HUDEP-2 (cell line): ENCODE measurements at regions not wholly inside any gene's neighbourhood (a gene's known extent, or its start where the extent isn't known, plus 50 kb on each side); places are given as distances from the start of the nearest gene placed in this dataset.
"Not testable (repeated sequence)": the region's sequence is repeated elsewhere in the genome, so short reads cannot be mapped to it uniquely, and the experiment has no call there.

Source experiments
- DNase-seq, 76 experiments: peaks; one replicate each; lab custom pipeline; 2025; ENCODE audit not compliant: unreplicated experiment in 76 of 76; lab: John Stamatoyannopoulos, UW

DNA sequence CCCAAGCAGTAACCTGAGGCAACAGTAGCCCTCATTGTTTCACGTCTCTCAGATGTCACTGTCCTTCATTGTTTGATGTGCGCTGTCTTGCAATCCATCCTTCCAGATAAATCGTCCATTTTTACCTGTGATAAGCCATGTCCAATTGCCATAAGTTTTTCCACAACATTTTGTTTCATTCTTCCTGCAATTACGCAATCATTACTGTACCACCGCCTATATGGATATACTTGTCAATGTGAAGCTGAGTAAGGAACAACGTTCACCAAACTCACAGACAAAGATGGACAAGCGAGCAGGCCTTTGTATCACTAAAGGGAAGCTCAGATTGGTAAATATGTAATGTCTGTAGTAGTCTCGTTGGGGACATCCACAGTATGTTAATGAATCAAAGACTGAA is 452.5 kb upstream of the NDN start:
- DNase-seq, result not testable (repeated sequence)

DNA sequence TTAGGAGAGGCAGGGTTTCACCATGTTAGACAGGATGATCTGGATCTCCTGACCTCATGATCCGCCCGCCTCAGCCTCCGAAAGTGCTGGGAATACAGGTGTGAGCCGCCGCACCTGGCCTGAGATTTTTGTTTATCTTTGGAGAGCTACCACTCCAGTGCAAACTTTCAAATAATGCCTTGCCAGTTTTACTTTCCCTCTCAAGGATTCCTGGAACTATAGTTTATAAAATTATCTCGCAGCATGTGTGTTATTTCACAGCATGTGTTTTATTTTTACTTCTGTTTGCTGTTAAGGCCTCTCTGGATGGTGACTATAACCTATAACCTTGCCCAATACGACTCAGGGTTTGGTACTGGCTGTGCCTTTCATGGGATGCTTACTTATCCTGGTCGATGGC is 458.0 kb upstream of the NDN start:
- DNase-seq, result not testable (repeated sequence)

DNA sequence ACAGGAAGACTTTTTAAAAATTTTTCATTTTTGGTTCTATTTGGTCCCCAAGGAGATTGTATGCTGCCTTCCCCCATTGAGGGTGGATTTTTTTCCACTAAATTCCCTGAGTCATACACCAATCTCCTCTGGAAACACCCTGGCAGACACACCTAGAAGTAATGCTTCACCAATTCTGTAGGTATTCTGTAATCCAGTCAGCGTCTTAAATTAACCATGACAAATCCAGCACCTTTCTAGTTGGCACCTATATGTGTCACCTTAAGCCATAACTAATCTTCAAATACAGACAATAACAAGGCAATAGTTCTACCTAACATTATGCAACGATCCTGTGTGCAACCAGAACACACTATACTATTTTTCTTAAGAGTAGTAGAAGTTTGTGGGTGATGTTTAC is 459.1 kb upstream of the NDN start:
- no peak for DNase-seq

DNA sequence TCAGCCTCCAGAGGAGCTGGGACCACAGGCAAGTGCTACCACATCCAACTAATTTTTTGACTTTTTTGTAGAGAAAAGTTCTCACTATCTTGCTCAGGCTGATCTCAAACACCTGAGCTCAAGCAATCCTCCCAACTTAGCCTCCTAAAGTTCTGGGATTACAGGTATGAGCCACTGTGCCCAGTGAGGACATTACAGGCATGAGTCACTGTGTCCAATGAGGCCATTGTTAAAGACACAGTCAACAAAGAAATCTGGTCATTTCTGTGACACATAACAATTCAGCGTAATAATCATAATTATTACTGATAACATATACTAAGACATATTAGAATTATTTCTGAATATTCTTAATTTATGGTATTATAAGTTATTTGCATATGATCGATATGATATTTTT is 463.4 kb upstream of the NDN start:
- no peak for DNase-seq

DNA sequence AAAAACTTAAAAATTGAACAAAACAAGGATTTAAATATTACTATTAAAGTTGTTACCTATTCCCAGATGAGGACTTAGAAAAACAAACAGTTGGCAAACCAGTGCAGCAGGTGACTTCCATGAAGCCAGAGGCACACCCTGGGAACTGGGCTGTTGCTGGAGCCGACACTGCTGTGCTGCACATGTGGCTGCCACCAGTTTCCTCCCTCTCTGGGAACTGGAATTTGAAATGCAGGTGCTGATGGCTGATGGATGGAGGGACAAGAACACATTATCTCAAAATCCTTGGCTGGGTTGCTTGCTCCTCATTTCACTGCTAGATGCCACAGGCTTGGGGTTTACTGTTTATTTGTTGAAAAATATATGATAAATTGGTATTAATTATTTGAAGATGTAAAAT is 471.2 kb upstream of the NDN start:
- DNase-seq, result not testable (repeated sequence)

DNA sequence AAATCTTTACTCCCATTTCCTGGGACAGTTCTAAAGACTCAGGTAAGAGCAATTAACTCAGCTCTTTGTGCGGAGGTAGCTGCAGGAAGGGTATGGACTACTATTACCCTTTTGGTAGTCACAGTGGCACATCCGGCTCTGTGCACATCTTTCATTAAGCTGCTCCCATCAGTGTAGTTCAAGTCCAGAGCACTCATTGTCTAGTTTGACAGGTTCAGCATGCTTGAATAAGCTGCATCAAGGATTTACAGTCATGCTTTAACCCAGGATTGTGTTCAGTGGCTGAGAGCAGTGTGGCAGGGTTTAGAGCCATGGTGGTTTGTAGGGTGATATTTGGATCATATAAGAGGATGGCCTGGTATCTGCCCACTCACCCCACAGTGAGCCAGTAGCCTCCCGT is 478.4 kb upstream of the NDN start:
- not testable (repeated sequence) for DNase-seq

DNA sequence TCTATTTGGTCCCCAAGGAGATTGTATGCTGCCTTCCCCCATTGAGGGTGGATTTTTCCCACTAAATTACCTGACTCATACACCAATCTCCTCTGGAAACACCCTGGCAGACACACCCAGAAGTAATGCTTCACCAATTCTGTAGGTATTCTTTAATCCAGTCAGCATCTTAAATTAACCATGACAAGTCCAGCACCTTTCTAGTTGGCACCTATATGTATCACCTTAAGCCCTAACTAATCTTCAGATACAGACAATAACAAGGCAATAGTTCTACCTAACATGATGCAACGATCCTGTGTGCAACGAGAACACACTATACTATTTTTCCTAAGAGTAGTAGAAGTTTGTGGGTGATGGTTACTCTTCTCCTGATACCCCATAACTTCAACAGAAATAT is 473.3 kb upstream of the NPAP1 start:
- not testable (repeated sequence) for DNase-seq

DNA sequence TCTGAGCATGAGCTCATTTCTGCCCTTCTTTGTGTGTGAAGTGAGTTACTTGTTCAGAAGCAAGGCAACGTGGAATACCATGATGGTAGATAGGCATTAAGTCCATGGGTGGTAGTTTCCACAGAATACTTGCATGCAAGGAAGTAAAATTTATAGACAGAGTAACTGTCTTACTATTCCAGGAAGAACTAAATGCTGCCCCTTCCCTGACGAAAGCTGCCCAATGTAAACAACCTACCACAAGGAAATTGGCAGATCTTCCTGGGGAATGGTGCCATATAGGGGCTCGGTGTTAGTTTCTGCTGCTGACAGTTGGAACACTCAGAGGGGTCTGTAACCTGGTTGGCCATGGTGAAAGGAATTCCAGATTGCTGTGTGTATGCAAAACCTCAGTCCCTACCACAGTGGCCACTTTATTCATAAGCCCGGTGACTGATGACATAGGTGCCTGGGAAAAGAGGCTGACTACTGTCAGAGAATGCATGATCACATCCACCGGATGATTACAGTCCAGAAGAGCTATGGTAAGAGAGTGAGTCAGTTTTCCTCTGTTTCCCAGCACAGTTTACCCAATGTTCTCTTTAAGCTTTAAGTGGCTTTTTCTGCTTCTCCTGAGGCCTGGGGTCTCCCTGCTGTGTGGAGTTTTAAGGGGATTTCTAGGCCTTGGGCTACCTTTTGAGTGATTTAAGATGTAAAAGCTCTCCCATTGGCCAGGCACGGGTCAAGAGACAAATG is 463.7 kb upstream of the NPAP1 start:
- not testable (repeated sequence) for DNase-seq

DNA sequence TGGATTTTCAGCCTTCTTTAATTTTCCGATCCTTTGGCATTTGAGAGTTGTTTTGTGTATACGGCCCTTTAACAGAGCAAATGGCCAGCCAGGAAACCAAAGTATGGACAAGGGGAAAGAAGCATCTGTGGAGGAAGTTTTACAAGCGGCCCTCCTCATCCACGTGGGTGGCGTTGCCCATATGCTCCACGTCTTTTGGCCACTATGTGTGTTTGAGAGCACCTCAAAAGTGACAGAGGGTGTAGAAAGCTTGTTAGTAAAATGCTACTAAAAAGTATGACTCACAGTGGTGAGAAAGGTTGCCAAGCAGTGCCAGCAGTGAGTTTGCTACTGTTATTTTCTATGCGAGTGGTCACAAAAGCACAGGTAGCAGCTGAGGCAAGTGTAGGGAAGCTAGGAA is 451.8 kb upstream of the NPAP1 start:
- DNase-seq, result no peak

DNA sequence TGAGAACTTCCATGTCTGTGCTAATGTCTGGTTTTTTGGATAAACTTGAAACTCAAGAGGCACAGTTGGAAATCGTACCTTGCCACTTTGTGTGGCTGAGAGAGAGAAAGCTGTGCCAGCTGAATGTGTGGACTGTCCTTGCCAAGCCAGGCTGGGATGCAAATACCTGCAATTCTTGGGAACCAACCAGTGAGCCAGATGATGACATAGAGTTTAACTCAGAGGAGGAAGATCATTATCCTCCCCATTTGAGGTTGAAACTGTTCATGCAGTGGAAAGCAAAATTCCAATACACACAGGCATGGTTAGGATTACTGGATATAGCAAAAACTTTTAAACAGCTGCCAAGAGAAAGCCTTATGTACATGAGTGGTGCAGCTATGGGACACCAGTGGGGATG is 451.4 kb upstream of the NPAP1 start:
- no peak for DNase-seq

DNA sequence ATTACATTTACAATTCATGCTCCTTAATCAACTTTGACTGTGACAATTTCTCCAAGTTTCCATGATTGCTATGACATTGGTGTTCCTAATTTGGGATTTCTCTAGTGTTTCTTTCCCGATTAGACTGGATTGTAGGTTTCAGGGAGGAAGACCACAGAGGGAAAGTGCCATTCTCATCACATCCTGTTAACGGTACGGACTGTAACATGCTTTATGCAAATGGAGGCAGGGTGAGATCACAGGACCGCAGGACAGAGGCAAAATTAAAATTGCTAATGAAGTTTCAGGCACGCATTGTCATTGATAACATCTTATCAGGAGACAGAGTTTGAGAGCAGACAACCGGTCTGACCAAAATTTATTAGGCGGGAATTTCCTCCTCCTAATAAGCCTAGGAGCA is 446.7 kb upstream of the NPAP1 start:
- not testable (repeated sequence) for DNase-seq

DNA sequence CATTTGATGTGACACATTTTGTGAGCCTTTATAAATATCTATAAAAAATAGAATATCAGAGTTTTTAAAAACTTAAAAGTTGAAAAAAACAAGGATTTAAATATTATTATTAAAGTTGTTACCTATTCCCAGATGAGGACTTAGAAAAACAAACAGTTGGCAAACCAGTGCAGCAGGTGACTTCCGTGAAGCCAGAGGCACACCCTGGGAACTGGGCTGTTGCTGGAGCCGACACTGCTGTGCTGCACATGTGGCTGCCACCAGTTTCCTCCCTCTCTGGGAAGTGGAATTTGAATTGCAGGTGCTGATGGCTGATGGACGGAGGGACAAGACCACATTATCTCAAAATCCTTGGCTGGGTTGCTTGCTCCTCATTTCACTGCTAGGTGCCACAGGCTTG is 442.4 kb upstream of the NPAP1 start:
- DNase-seq, result not testable (repeated sequence)

DNA sequence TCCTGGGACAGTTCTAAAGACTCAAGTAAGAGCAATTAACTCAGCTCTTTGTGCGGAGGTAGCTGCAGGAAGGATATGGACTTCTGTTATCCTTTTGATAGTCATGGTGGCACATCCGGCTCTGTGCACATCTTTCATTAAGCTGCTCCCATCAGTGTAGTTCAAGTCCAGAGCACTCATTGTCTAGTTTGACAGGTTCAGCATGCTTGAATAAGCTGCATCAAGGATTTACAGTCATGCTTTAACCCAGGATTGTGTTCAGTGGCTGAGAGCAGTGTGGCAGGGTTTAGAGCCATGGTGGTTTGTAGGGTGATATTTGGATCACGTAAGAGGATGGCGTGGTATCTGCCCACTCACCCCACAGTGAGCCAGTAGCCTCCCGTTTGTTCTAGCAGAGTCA is 435.0 kb upstream of the NPAP1 start:
- not testable (repeated sequence) for DNase-seq

DNA sequence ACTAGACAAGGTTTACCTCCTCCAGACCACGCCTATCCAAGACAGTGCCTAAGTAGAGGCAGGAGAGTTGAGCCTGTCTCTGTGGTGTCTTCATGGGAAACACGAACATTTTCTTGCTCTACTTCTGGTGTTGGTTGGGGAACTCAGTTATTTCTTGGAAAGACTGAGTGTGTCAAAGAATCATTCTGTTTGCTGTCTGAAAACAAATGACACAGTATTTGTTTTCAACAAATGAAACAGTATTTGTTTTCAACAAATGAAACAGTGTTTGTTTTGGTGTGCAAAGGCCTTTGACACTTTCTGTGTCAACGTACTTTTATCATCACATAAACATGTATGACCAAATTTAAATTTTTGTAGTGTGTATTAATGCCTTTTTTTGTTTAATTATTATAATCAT is 416.5 kb upstream of the NPAP1 start:
- DNase-seq, result not testable (repeated sequence)

DNA sequence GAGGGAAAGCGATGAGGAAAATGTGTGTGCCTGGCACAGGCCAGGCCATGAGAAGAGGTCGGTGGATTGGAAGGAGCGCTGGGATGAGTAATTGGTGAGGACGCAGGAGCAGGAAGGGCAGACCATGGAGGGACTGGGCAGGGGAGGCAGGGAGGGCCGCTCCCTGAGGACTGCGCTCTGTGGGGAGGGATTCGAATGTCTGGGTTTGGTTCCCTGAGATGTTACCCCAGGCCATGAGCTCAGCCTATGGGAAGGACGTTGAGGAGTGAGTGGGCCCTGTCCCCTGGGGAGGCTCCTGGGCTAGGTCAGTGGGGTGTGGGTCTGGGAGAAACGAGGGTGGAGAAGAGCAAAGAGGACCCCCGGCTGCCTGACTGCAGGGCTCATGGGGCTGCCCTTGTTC is 415.2 kb upstream of the NPAP1 start:
- not testable (repeated sequence) for DNase-seq

DNA sequence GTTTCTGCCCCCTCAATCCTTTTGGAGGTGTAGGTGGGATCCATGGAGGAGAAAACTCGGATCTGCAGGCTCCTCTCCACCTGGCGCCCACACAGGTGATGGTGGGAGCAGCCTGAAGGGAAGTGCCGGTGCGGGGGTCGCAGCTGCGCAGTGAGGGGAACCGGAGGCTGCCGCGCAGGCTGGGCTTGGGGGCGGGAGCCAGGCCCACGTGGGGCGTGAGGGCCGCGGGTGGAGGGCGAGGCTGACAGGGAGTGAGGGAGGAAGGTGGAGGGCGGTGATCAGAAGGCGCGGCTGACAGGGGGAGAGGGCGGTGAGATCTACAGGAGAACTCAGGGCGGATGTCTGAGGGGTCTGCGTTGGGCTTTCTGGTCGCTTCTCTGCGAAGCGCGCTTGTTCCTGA is 414.7 kb upstream of the NPAP1 start:
- DNase-seq, result not testable (repeated sequence)

DNA sequence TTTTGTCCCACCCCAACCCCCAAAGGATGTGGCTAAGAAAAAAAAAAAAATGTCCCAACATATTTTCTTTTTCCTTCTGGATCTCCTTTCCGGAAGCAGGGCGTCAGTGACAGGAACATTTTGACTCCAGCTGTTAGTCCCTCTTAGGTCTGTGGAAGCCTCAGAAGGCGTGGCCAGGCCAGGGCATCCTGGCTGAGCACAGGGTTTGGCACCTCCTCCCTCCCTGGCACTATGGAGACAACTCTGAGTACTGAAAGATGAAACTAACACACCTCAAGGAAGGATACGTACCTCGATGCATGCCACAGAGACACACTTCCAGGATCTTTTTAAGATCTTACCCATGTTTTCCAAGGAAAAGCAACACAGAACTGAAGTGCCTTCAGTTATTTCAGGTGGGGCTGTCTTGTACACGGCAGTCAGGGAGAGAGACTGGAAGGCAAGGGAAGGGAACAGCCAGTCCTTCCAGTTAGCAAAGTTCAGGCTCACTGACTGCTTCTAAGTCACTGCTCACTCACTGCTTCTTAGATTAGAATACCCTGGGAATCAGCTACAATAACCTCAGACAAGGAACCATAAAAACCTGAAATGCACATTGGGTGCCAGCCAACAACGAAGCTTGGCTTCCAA is 406.9 kb upstream of the NPAP1 start:
- not testable (repeated sequence) for DNase-seq

DNA sequence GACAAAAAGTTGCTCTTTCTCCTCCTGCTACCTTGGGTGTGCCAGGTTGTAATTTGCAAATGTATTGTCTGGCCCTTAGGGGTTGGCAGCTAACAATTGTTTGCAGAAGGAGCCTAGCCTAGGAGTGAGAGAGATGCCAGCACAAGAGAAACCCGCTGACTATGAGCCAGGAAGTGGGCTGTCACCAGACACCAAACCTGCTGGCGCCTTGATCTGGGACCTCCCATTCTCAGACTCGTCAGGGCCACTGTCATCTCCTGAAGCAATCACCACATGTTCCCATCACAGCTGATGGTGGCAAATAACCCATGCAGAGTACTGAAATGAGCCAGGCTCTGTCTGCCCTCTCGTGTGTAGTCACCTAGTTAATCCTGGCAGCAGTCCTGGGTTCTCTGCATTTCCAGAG is 406.4 kb upstream of the NPAP1 start:
- DNase-seq, result no peak

DNA sequence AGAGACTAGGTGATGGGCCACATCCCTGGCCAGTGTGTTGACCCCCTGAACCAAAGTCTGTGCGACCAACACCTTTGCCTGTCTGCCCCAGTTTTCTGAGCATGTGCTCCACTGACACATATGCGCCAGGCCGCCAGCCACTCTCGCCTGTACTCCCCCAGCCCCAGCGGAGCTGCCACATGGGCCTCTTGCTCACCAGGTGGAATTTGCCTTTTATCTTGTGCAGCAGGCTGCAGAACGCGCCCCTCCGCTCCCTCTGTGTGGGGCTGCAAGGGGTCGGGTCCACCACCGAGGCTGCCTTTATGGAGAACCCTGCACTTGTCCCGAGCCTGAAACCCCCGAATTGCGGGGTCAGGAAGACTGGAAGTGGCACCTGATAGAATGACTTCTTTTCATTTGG is 405.7 kb upstream of the NPAP1 start:
- no peak for DNase-seq

DNA sequence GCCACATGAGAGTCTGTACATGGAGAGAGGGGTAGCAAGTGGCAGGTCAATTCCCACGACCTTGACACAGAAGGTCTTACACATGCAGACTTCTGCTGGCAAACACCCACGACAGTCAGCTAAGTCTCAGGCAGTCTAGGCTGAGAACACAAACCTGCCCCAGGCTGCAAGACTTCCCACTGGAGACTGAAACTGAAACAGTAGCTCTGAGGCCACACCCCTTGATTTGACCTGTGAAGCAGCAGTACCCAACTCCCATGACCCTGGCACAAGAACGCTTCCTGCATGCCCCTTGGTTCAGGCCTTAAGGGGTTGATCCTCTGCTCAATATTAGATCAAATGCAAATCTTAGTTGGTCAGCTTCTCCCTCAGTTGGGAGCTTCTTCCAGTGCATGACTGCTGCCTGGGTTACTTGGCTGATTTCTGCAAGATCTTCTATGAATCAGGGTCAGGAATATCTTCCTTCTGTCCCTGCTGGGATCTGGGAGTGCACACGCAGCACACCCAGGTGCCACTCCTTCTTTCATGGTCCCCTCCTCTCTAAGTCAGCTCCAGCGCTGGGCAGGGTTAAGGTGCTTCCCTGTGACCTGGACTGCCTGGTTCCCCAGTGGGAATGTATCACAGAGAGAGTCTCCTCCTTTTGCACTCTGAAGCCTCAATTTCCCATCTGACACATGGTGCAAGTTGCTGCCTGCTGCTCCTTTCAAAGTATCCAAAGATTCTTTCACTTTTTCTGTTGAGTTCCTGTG is 403.9 kb upstream of the NPAP1 start:
- DNase-seq, result not testable (repeated sequence)

DNA sequence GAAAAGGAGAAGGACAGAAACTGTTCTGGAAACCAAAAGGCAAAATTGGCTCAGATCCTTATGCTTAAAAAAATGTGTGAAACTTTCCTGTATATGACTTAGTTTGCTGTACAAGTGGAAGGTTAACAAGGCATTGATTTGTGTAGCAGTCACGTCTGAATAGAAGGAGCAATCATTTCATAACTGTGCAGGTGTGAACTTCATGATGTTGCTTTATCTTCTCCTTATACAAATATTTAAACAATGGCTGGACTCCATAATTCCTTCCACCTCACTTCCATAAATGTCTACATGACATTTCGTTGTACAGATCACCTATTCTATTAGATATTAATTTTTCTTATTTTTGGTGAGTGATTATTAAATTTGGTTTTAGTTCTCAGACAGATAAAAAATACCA is 382.7 kb upstream of the NPAP1 start:
- DNase-seq, result no peak
